HCT116 (cell line): ENCODE measurements at regions not wholly inside any gene's neighbourhood (a gene's known extent, or its start where the extent isn't known, plus 50 kb on each side); places are given as distances from the start of the nearest gene placed in this dataset.

Source experiments
- ATAC-seq: fragments of 200-7000 bp; cut with Tn5 transposase; 2 replicates; pipeline ENCODE4 v1.9.1; 2020; ENCODE audit warnings: mild to moderate bottlenecking, moderate library complexity
- BruUV-seq: library from RNA; stranded (reverse); fragments of 400-500 nt; replicated peaks from 2 replicates; lab custom pipeline; 2021; lab: Mats Ljungman, UMichigan
- CTCF ChIA-PET: fragments of 300-600 bp; sonication (Branson Sonifier 250); formaldehyde crosslinking; loops from one replicate; lab custom pipeline; 2021; ENCODE audit warnings: antibody characterized with exemption; lab: Charles Lee
- POLR2A ChIA-PET: fragments of 300-600, 350-600 bp; sonication (Branson Sonifier 250); formaldehyde crosslinking; loops from one replicate; lab custom pipeline; 2021; ENCODE audit warnings: antibody characterized with exemption; lab: Charles Lee
- RAD21 ChIA-PET, 2 experiments: fragments of 300-600 bp; sonication (Branson Sonifier 250); formaldehyde crosslinking; loops; one replicate each; lab custom pipeline; 2023; ENCODE audit warnings: low total read pairs in 2 of 2; ENCODE audit not compliant: uncharacterized antibody in 2 of 2, unreplicated experiment in 2 of 2, low non-redundant PET in 1 of 2; lab: Charles Lee
- DNase-seq: peaks from one replicate; pipeline ENCODE4 v3.0.0-alpha.2; 2010; ENCODE audit warnings: low read depth, low spot score
- H2AFZ ChIP-seq: fragments of 200-600 bp; shearing (Covaris generic), sonication (generic); 2 replicates; pipeline ENCODE4 v1.6.1; 2017; ENCODE audit warnings: low read depth, mixed run types, mixed read lengths, antibody characterized with exemption, low read length; ENCODE audit not compliant: poor library complexity, severe bottlenecking
- H3K27ac ChIP-seq: 2 replicates; pipeline ENCODE4 v1.5.1; 2012; ENCODE audit warnings: low read depth, low read length
- H3K27me3 ChIP-seq: fragments of 200-600 bp; sonication (generic); 2 replicates; pipeline ENCODE4 v1.6.1; 2016; ENCODE audit warnings: mixed run types, low read length, mixed read lengths; ENCODE audit not compliant: insufficient read depth
- H3K36me3 ChIP-seq, 2 experiments: fragments of 200-500 bp in 1 of 2; fragments of 200-600 bp in 1 of 2; sonication (Bioruptor generic) in 1 of 2; sonication (generic) in 1 of 2; 2 replicates each; pipeline versions ENCODE4 v1.5.1 to v1.6.1; 2014 to 2016; ENCODE audit warnings: low read length in 2 of 2, inconsistent platforms in 1 of 2, mixed read lengths in 1 of 2, mixed run types in 1 of 2; ENCODE audit not compliant: insufficient read depth in 2 of 2, control insufficient read depth in 1 of 2
- H3K4me1 ChIP-seq, 2 experiments: fragments of 200-600 bp in 1 of 2; sonication (generic) in 1 of 2; 2 replicates each; pipeline versions ENCODE4 v1.5.1 to v1.6.1; 2012 to 2017; ENCODE audit warnings: low read length in 2 of 2, inconsistent platforms in 1 of 2, mild to moderate bottlenecking in 1 of 2, mixed read lengths in 1 of 2, mixed run types in 1 of 2, moderate library complexity in 1 of 2; ENCODE audit not compliant: insufficient read depth in 2 of 2, control insufficient read depth in 1 of 2
- H3K4me2 ChIP-seq: fragments of 200-600 bp; sonication (generic); 2 replicates; pipeline ENCODE4 v1.6.1; 2017; ENCODE audit warnings: mixed run types, low read length, mixed read lengths
- H3K4me3 ChIP-seq, 2 experiments: fragments of 200-600 bp in 1 of 2; sonication (generic) in 1 of 2; replicated peaks in 1 of 2; 2 replicates each; pipeline ENCODE4 v1.5.1; 2011 to 2016; ENCODE audit warnings: low read length in 2 of 2, control low read depth in 1 of 2, low read depth in 1 of 2, mild to moderate bottlenecking in 1 of 2, mixed read lengths in 1 of 2, mixed run types in 1 of 2
- H3K79me2 ChIP-seq: fragments of 200-600 bp; sonication (generic); 2 replicates; pipeline ENCODE4 v1.6.1; 2017; ENCODE audit warnings: mild to moderate bottlenecking, mixed run types, low read length, moderate library complexity, mixed read lengths; ENCODE audit not compliant: insufficient read depth
- H3K9ac ChIP-seq: fragments of 200-600 bp; sonication (generic); 2 replicates; pipeline ENCODE4 v1.6.1; 2016; ENCODE audit warnings: low read length, mixed read lengths
- H3K9me2 ChIP-seq: fragments of 200-600 bp; sonication (generic), shearing (Covaris generic); 2 replicates; pipeline ENCODE4 v1.6.1; 2017; ENCODE audit warnings: mixed run types, mild to moderate bottlenecking, moderate library complexity; ENCODE audit not compliant: insufficient read depth
- H3K9me3 ChIP-seq, 2 experiments: fragments of 200-500 bp in 1 of 2; fragments of 200-600 bp in 1 of 2; sonication (Bioruptor generic) in 1 of 2; sonication (generic) in 1 of 2; 2 replicates each; pipeline ENCODE4 v1.6.1; 2014 to 2017; ENCODE audit warnings: low read length in 2 of 2, mixed read lengths in 2 of 2, inconsistent platforms in 1 of 2, low read depth in 1 of 2, mild to moderate bottlenecking in 1 of 2, mixed run types in 1 of 2, moderate library complexity in 1 of 2; ENCODE audit not compliant: control insufficient read depth in 1 of 2, insufficient read depth in 1 of 2
- H4K20me1 ChIP-seq: fragments of 200-600 bp; sonication (generic), shearing (Covaris generic); 2 replicates; pipeline ENCODE4 v1.6.1; 2017; ENCODE audit warnings: mixed run types, mild to moderate bottlenecking, moderate library complexity; ENCODE audit not compliant: insufficient read depth
- ATF3 ChIP-seq: IDR thresholded peaks from 2 replicates; pipeline ENCODE4 v1.6.1; 2012
- CBX3 ChIP-seq: IDR thresholded peaks from 2 replicates; pipeline ENCODE4 v1.6.1; 2012; ENCODE audit warnings: low read depth
- CTCF ChIP-seq, 3 experiments: fragments of 200-600 bp in 1 of 3; sonication (generic) in 1 of 3; IDR thresholded peaks in 2 of 3; conservative IDR thresholded peaks in 1 of 3; 2 replicates each; pipeline ENCODE4 v1.5.1; 2012 to 2017; ENCODE audit warnings: low read depth in 2 of 3, low read length in 2 of 3, antibody characterized with exemption in 1 of 3, borderline replicate concordance in 1 of 3, control low read depth in 1 of 3, mild to moderate bottlenecking in 1 of 3, mixed read lengths in 1 of 3, mixed run types in 1 of 3, moderate library complexity in 1 of 3; ENCODE audit not compliant: insufficient read depth in 1 of 3
- EGR1 ChIP-seq: IDR thresholded peaks from 2 replicates; pipeline ENCODE4 v1.6.1; 2012; ENCODE audit warnings: low read depth
- EZH2phosphoT487 ChIP-seq: fragments of 200-600 bp; IDR thresholded peaks from 2 replicates; pipeline ENCODE4 v1.6.1; 2018; ENCODE audit warnings: antibody characterized with exemption, borderline replicate concordance
- FOSL1 ChIP-seq: IDR thresholded peaks from 2 replicates; pipeline ENCODE4 v1.6.1; 2012; ENCODE audit warnings: low read depth
- JUND ChIP-seq: IDR thresholded peaks from 2 replicates; pipeline ENCODE4 v1.6.1; 2012
- POLR2A ChIP-seq: IDR thresholded peaks from 2 replicates; pipeline ENCODE4 v1.7.0; 2011; ENCODE audit warnings: borderline replicate concordance; ENCODE audit not compliant: insufficient read depth, insufficient read length; ENCODE audit errors: extremely low read depth
- RAD21 ChIP-seq: IDR thresholded peaks from 2 replicates; pipeline ENCODE4 v1.6.1; 2012; ENCODE audit warnings: low read depth, mild to moderate bottlenecking
- REST ChIP-seq: IDR thresholded peaks from 2 replicates; pipeline ENCODE4 v1.6.1; 2012; ENCODE audit warnings: low read depth
- SIN3A ChIP-seq: IDR thresholded peaks from 2 replicates; pipeline ENCODE4 v1.6.1; 2012; ENCODE audit warnings: low read depth
- SP1 ChIP-seq: IDR thresholded peaks from 2 replicates; pipeline ENCODE4 v1.6.1; 2012; ENCODE audit warnings: low read depth
- SRF ChIP-seq: IDR thresholded peaks from 2 replicates; pipeline ENCODE4 v1.6.1; 2012; ENCODE audit warnings: low read depth
- YY1 ChIP-seq: IDR thresholded peaks from 2 replicates; pipeline ENCODE4 v1.6.1; 2011; ENCODE audit warnings: low read length, low read depth, moderate library complexity, mild to moderate bottlenecking; ENCODE audit not compliant: insufficient replicate concordance; ENCODE audit errors: extremely low read depth
- ZBTB33 ChIP-seq: IDR thresholded peaks from 2 replicates; pipeline ENCODE4 v1.6.1; 2011; ENCODE audit warnings: mild to moderate bottlenecking, low read length, moderate library complexity; ENCODE audit not compliant: insufficient replicate concordance; ENCODE audit errors: extremely low read depth
- ZFX ChIP-seq: fragments of 450-650 bp; IDR thresholded peaks from 2 replicates; pipeline ENCODE4 v1.6.1; 2017
- ZNF274 ChIP-seq: fragments of 200-500 bp; sonication (Bioruptor generic); IDR thresholded peaks from 2 replicates; pipeline ENCODE4 v1.6.1; 2014; ENCODE audit warnings: mild to moderate bottlenecking, low read depth, low read length, inconsistent platforms
- intact Hi-C: fragments of 100-400 bp; cut with micrococcal nuclease; formaldehyde crosslinking; loops from 2 replicates; pipeline ENCODE4 v1.10.0; 2022

- Histone ChIP-seq H3K4me2 (no peak overlapping the region), H3K79me2 (no peaks in the 10 kb centered on the region), H3K9me2 (no peaks in the 10 kb centered on the region), H3K4me1 (no peaks in the 10 kb centered on the region), H2AFZ (no peak overlapping the region), H3K9me3 (peaks cover 0 to 3% of the 10 kb centered on the region in 2 experiments; a peak in 1 of 4 replicates), H3K4me3 (no peak overlapping the region), H3K27me3 (no peaks in the 10 kb centered on the region), H3K27ac (no peak overlapping the region), H4K20me1 (no peaks in the 10 kb centered on the region), H3K36me3 (no peaks in the 10 kb centered on the region), H3K9ac (no peak overlapping the region)
- DNase-seq, result no peak
- ChIA-PET CTCF (no interaction called here), POLR2A (no interaction called here), RAD21 (no interaction called here)
- no peak for ATAC-seq
- TF ChIP-seq SP1, result no peak
- TF ChIP-seq REST, result no peak
- no peak for TF ChIP-seq JUND
- TF ChIP-seq SRF, result no peak
- no peak for TF ChIP-seq CTCF (IDR thresholded peaks at IDR 0.05 in 2 of 3, conservative IDR thresholded peaks at IDR 0.05 in 1 of 3; ENCODE audit: borderline replicate concordance in 1 of 3, insufficient read depth in 1 of 3, low read depth in 2 of 3, low read length in 2 of 3)
- no peak for TF ChIP-seq POLR2A
- no peak for TF ChIP-seq CBX3
- no peak for TF ChIP-seq ZNF274
- no peak for TF ChIP-seq EGR1
- no peak for TF ChIP-seq FOSL1
- no peak for TF ChIP-seq SIN3A
- TF ChIP-seq RAD21, result no peak
- no peak for TF ChIP-seq ATF3
- TF ChIP-seq ZFX, result no peak
- TF ChIP-seq YY1, result no peak
- TF ChIP-seq EZH2phosphoT487, result no peak
- no peak for TF ChIP-seq ZBTB33
- intact Hi-C loops, result no loop called here
- BruUV-seq, result no TSS peak
These were observed 124.3 kb upstream of the ESRRG start for GRCh38 chr1:216847397-216848036.
